Sigmoid colon (tissue), 4 donors: ENCODE measurements at regions not wholly inside any gene's neighbourhood (a gene's known extent, or its start where the extent isn't known, plus 50 kb on each side); places are given as distances from the start of the nearest gene placed in this dataset.
"Not testable (repeated sequence)": the region's sequence is repeated elsewhere in the genome, so short reads cannot be mapped to it uniquely, and the experiment has no call there.

Experiments
- EP300 ChIP-seq, 4 donors: sonication (generic); formaldehyde crosslinking; IDR thresholded peaks; one replicate each; pipeline ENCODE4 v1.6.1; 2017; ENCODE audit warnings: antibody characterized with exemption in 4 of 4
- POLR2AphosphoS5 ChIP-seq, 4 donors: sonication (generic); formaldehyde crosslinking; IDR thresholded peaks; one replicate each; pipeline ENCODE4 v1.6.1; 2017; ENCODE audit warnings: antibody characterized with exemption in 4 of 4
- TF ChIP-seq, protein P1 (sequence below), 4 experiments: fragments of 450-650 bp in 3 of 4; fragments of 200-600 bp in 1 of 4; IDR thresholded peaks; one replicate each; pipeline ENCODE4 v1.5.1; 2016 to 2019; ENCODE audit warnings: antibody characterized with exemption in 4 of 4, mild to moderate bottlenecking in 3 of 4, moderate library complexity in 2 of 4

DNA sequence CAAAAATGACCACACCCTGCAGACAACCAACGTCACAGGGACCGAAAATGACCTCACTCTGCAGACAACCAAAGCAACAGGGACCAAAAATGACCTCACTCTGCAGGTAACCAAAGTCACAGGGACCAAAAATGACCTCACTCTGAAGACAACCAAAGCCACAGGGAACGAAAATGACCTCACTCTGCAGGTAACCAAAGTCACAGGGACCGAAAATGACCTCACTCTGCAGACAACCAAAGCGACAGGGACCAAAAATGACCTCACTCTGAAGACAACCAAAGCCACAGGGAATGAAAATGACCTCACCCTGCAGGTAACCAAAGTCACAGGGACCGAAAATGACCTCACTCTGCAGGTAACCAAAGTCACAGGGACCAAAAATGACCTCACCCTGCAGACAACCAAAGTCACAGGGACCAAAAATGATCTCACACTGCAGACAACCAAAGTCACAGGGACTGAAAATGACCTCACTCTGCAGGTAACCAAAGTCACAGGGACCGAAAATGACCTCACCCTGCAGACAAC lies 142.4 kb upstream of the THBS2 start:
- TF ChIP-seq, protein P1, sequence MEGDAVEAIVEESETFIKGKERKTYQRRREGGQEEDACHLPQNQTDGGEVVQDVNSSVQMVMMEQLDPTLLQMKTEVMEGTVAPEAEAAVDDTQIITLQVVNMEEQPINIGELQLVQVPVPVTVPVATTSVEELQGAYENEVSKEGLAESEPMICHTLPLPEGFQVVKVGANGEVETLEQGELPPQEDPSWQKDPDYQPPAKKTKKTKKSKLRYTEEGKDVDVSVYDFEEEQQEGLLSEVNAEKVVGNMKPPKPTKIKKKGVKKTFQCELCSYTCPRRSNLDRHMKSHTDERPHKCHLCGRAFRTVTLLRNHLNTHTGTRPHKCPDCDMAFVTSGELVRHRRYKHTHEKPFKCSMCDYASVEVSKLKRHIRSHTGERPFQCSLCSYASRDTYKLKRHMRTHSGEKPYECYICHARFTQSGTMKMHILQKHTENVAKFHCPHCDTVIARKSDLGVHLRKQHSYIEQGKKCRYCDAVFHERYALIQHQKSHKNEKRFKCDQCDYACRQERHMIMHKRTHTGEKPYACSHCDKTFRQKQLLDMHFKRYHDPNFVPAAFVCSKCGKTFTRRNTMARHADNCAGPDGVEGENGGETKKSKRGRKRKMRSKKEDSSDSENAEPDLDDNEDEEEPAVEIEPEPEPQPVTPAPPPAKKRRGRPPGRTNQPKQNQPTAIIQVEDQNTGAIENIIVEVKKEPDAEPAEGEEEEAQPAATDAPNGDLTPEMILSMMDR (IDR thresholded peaks at IDR 0.05): not testable (repeated sequence)
- not testable (repeated sequence) for TF ChIP-seq EP300, POLR2AphosphoS5 (IDR thresholded peaks at IDR 0.05)
